ENCODE measurements at regions not wholly inside any gene's neighbourhood (a gene's known extent, or its start where the extent isn't known, plus 50 kb on each side); places are given as distances from the start of the nearest gene placed in this dataset.

- TF ChIP-seq, protein P1, sequence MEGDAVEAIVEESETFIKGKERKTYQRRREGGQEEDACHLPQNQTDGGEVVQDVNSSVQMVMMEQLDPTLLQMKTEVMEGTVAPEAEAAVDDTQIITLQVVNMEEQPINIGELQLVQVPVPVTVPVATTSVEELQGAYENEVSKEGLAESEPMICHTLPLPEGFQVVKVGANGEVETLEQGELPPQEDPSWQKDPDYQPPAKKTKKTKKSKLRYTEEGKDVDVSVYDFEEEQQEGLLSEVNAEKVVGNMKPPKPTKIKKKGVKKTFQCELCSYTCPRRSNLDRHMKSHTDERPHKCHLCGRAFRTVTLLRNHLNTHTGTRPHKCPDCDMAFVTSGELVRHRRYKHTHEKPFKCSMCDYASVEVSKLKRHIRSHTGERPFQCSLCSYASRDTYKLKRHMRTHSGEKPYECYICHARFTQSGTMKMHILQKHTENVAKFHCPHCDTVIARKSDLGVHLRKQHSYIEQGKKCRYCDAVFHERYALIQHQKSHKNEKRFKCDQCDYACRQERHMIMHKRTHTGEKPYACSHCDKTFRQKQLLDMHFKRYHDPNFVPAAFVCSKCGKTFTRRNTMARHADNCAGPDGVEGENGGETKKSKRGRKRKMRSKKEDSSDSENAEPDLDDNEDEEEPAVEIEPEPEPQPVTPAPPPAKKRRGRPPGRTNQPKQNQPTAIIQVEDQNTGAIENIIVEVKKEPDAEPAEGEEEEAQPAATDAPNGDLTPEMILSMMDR (conservative IDR thresholded peaks at IDR 0.05; ENCODE audit: low read length): no peak
- no peak for TF ChIP-seq EZH2phosphoT487 (IDR thresholded peaks at IDR 0.05; ENCODE audit: borderline replicate concordance, low read depth, low read length)
Measured at GRCh38 chr1:65066419-65066765, 81.6 kb upstream of the AK4 start.
